Left lung (tissue), 4 donors: ENCODE measurements at regions not wholly inside any gene's neighbourhood (a gene's known extent, or its start where the extent isn't known, plus 50 kb on each side); places are given as distances from the start of the nearest gene placed in this dataset.

Experiments used
- ATAC-seq: fragments of 200-7000 bp; cut with Tn5 transposase; one replicate; pipeline ENCODE4 v1.9.1; 2020; ENCODE audit warnings: moderate library complexity
- DNase-seq, 4 donors: peaks; one replicate each; pipeline ENCODE4 v3.0.0-alpha.2; 2013 to 2020
- H3K27ac ChIP-seq, 2 donors: fragments of 200-600 bp; sonication (generic) in 1 of 2; one replicate each; pipeline versions ENCODE4 v1.5.0 to v1.8.0; 2020 to 2021
- H3K27me3 ChIP-seq, 2 donors: fragments of 200-600 bp; sonication (generic) in 1 of 2; one replicate each; pipeline versions ENCODE4 v1.5.0 to v1.8.0; 2020 to 2021
- H3K36me3 ChIP-seq, 2 donors: fragments of 200-600 bp; sonication (generic) in 1 of 2; one replicate each; pipeline versions ENCODE4 v1.5.0 to v1.8.0; 2020 to 2021
- H3K4me1 ChIP-seq, 2 donors: fragments of 200-600 bp; one replicate each; pipeline ENCODE4 v1.8.0; 2021
- H3K4me3 ChIP-seq, 2 donors: fragments of 200-600 bp; sonication (generic) in 1 of 2; one replicate each; pipeline versions ENCODE4 v1.5.0 to v1.8.0; 2020 to 2021; ENCODE audit warnings: mild to moderate bottlenecking in 1 of 2
- H3K9me3 ChIP-seq, 2 donors: fragments of 200-600 bp; sonication (generic) in 1 of 2; one replicate each; pipeline versions ENCODE4 v1.5.0 to v1.8.0; 2020 to 2021
- intact Hi-C, 2 donors: fragments of 100-400 bp; cut with DNase I; formaldehyde crosslinking; loops; one replicate each; pipeline versions ENCODE4 v1.11.2 to v1.14.2; 2022
- TF ChIP-seq, protein P1 (sequence below), 2 donors: fragments of 200-600 bp; sonication (generic) in 1 of 2; IDR thresholded peaks; one replicate each; pipeline versions ENCODE4 v1.5.0 to v1.8.0; 2021; ENCODE audit warnings: antibody characterized with exemption in 2 of 2
- donor health status: DM: no; HTN: yes; CAD: no.
- donor health status: DM: no; HTN: no; CAD: no.

DNA sequence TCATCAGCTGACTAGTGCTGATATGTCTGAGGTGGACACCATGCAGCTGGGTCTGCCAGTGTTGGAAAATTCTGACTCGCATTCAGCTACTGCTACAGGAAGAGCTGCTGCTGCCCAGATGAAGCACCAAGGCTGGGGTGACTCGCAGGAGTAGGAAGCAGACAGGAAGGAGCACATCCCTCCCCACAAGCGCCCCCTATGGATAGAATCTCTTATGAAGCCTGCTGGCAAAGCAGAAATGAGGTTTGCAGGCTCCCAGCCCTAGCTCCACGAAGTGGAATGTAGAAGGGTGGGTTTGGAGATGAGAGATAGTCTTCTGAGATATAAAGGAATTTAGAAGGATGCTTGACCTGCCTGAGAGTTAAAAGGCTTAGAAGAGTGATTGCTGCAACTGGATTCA is 443.0 kb downstream of the ACTL7B start:
- H3K4me3 ChIP-seq = no peak overlapping the region
- no peak overlapping the region for H3K27ac ChIP-seq
- no peaks in the 10 kb centered on the region for H3K4me1 ChIP-seq
- no peak for DNase-seq
- TF ChIP-seq, protein P1, sequence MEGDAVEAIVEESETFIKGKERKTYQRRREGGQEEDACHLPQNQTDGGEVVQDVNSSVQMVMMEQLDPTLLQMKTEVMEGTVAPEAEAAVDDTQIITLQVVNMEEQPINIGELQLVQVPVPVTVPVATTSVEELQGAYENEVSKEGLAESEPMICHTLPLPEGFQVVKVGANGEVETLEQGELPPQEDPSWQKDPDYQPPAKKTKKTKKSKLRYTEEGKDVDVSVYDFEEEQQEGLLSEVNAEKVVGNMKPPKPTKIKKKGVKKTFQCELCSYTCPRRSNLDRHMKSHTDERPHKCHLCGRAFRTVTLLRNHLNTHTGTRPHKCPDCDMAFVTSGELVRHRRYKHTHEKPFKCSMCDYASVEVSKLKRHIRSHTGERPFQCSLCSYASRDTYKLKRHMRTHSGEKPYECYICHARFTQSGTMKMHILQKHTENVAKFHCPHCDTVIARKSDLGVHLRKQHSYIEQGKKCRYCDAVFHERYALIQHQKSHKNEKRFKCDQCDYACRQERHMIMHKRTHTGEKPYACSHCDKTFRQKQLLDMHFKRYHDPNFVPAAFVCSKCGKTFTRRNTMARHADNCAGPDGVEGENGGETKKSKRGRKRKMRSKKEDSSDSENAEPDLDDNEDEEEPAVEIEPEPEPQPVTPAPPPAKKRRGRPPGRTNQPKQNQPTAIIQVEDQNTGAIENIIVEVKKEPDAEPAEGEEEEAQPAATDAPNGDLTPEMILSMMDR (IDR thresholded peaks at IDR 0.05) = no peak
- H3K27me3 ChIP-seq = no peaks in the 10 kb centered on the region
- no peak for ATAC-seq
- no peaks in the 10 kb centered on the region for H3K9me3 ChIP-seq
- H3K36me3 ChIP-seq = no peaks in the 10 kb centered on the region
- intact Hi-C loops = no loop called here

DNA sequence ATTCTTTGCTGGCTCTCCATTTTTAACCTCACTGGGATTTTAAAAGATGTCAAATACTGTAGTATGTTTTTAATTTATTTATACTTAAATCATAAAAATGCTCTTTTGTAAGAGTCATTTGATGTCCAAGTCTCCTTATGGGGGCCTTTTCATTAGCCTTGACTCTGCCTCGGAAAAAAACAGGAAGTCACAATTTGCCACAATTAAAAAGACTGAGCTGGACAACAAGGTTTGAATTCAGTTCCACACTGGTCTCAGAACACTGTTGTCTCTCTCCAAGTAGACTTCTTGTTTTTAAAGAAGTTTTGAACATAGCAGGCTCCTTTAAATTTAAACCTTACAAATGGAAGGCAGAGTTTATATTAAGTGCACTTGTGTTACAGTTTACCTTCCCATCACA is 444.2 kb downstream of the ACTL7B start:
- H3K4me3 ChIP-seq = no peak overlapping the region
- H3K4me1 ChIP-seq = no peaks in the 10 kb centered on the region
- DNase-seq = no peak
- no peaks in the 10 kb centered on the region for H3K36me3 ChIP-seq
- TF ChIP-seq, protein P1 (IDR thresholded peaks at IDR 0.05) = no peak
- intact Hi-C loops = no loop called here
- H3K27ac ChIP-seq = no peak overlapping the region
- no peaks in the 10 kb centered on the region for H3K9me3 ChIP-seq
- no peaks in the 10 kb centered on the region for H3K27me3 ChIP-seq
- no peak for ATAC-seq

DNA sequence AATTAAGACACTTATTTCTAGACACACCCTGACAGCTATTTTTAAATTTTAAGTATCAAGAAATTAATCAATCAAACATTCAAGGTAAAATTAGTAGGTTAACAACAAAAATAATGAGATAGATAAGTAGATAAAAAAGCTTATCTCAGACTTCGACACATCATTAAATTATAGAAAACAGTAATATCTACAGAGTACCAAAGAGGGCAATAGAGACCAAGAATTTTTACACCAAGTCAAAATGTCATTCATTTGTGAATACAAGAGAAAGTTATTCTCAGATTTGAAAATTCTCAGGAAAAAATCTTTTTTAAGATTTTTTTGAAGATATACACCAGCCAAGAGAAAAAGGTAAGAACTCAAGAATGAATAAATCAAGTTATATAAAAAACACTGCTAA is 445.6 kb downstream of the ACTL7B start:
- H3K9me3 ChIP-seq = no peaks in the 10 kb centered on the region
- intact Hi-C loops = no loop called here
- H3K27me3 ChIP-seq = no peaks in the 10 kb centered on the region
- TF ChIP-seq, protein P1 (IDR thresholded peaks at IDR 0.05) = no peak
- H3K4me1 ChIP-seq = no peaks in the 10 kb centered on the region
- DNase-seq (no peak), ATAC-seq (no peak)
- H3K27ac ChIP-seq = no peak overlapping the region
- no peaks in the 10 kb centered on the region for H3K36me3 ChIP-seq
- H3K4me3 ChIP-seq = no peak overlapping the region

DNA sequence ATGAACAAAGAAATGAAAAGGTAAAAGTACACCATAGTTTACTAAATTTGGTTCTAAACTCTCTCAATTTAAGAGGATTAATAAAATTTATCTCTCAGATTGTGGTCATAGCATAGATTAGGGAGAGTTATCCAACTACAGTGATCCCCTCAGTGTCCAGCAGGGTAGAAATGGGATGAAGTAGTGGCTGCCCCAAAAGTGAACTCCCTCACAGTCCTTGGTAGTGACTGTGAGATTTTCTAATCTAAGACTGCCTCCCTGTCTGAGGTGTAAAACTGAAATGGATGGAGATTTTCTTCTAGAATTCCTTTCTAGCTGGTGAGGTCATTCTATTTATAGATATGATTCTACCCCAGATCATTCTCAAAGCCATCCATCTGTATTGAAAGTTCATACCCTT is 455.5 kb downstream of the ACTL7B start:
- ATAC-seq (no peak), DNase-seq (no peak)
- H3K36me3 ChIP-seq = no peaks in the 10 kb centered on the region
- intact Hi-C loops = no loop called here
- H3K27me3 ChIP-seq = no peaks in the 10 kb centered on the region
- no peak overlapping the region for H3K4me3 ChIP-seq
- TF ChIP-seq, protein P1 (IDR thresholded peaks at IDR 0.05) = no peak
- H3K27ac ChIP-seq = no peak overlapping the region
- H3K4me1 ChIP-seq = no peaks in the 10 kb centered on the region
- H3K9me3 ChIP-seq = peaks cover 0 to 2% of the 10 kb centered on the region in 2 donors

DNA sequence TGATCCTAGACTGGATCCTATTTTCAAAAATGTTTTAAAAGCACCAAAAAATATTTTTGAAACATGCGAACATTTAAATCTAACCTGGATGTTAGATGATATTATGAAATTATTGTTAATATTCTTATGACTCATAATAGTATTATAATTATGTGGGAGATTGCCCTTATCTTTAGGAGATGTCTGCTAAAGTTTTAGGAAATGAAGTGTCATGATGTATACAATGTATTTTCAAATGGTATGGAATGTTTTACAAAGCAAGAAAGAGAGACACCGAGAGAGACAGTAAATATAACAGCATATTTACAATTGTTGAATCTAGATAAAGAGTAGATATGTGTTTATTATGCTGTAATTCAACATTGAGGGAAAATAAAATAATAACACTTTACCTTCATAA is 455.9 kb downstream of the ACTL7B start:
- H3K4me3 ChIP-seq = no peak overlapping the region
- TF ChIP-seq, protein P1 (IDR thresholded peaks at IDR 0.05) = no peak
- no peak for DNase-seq
- no peaks in the 10 kb centered on the region for H3K4me1 ChIP-seq
- no peak for ATAC-seq
- H3K27me3 ChIP-seq = no peaks in the 10 kb centered on the region
- peaks cover 0 to 2% of the 10 kb centered on the region in 2 donors for H3K9me3 ChIP-seq
- H3K27ac ChIP-seq = no peak overlapping the region
- intact Hi-C loops = no loop called here
- H3K36me3 ChIP-seq = no peaks in the 10 kb centered on the region
